HepG2 (cell line): ENCODE measurements at regions not wholly inside any gene's neighbourhood (a gene's known extent, or its start where the extent isn't known, plus 50 kb on each side); places are given as distances from the start of the nearest gene placed in this dataset.

Source experiments
- ATAC-seq: fragments of 200-7000 bp; cut with Tn5 transposase; 3 replicates; pipeline ENCODE4 v1.9.1; 2020; ENCODE audit warnings: mild to moderate bottlenecking, moderate library complexity
- BruUV-seq: library from RNA; stranded (reverse); fragments of 400-500 nt; replicated peaks from 2 replicates; lab custom pipeline; 2021; lab: Mats Ljungman, UMichigan
- CTCF ChIA-PET: fragments of 300-600 bp; formaldehyde crosslinking; extraction: SDS; loops from one replicate; lab custom pipeline; 2021; ENCODE audit warnings: low total read pairs, inconsistent platforms, low intra/inter-chr PET ratio; lab: Yijun Ruan, JAX
- POLR2A ChIA-PET: fragments of 350-600 bp; sonication (Branson Sonifier 250); formaldehyde crosslinking; loops from one replicate; lab custom pipeline; 2020; ENCODE audit warnings: antibody characterized with exemption, inconsistent platforms; lab: Yijun Ruan, JAX
- DNase-seq: peaks from one replicate; pipeline ENCODE4 v3.0.0-alpha.2; 2015; ENCODE audit warnings: low spot score
- FAIRE-seq: peaks from 3 replicates; lab custom pipeline; 2011; peaks lifted over from hg19 to GRCh38; lab: Jason Lieb, UNC
- H2AFZ ChIP-seq: one replicate; pipeline ENCODE4 v1.6.1; 2011; ENCODE audit warnings: low read length, inconsistent platforms
- H3K27ac ChIP-seq: fragments of 300-600 bp; 3 replicates; pipeline ENCODE4 v1.8.0; 2011; ENCODE audit warnings: mixed run types, mild to moderate bottlenecking, mixed read lengths, low read length, inconsistent platforms; ENCODE audit not compliant: insufficient read depth; ENCODE audit errors: extremely low read length
- H3K27me3 ChIP-seq, 2 experiments: fragments of 200-600 bp in 1 of 2; 2 replicates in 1 of 2; 3 replicates in 1 of 2; pipeline versions ENCODE4 v1.6.0 to v1.8.0; 2011; ENCODE audit warnings: low read length in 2 of 2, mild to moderate bottlenecking in 2 of 2, moderate library complexity in 2 of 2, inconsistent platforms in 1 of 2; ENCODE audit not compliant: insufficient read depth in 2 of 2, control insufficient read depth in 1 of 2
- H3K36me3 ChIP-seq, 2 experiments: fragments of 200-600 bp in 1 of 2; replicated peaks in 1 of 2; 2 replicates in 1 of 2; 3 replicates in 1 of 2; pipeline versions ENCODE4 v1.5.1 to v1.8.0; 2011; ENCODE audit warnings: low read length in 2 of 2, inconsistent platforms in 1 of 2; ENCODE audit not compliant: insufficient read depth in 2 of 2, control insufficient read depth in 1 of 2
- H3K4me1 ChIP-seq: 2 replicates; pipeline ENCODE4 v1.5.1; 2012; ENCODE audit warnings: low read length, inconsistent platforms; ENCODE audit not compliant: insufficient read depth
- H3K4me2 ChIP-seq: 2 replicates; pipeline ENCODE4 v1.6.0; 2011; ENCODE audit warnings: low read depth, low read length, inconsistent platforms
- H3K4me3 ChIP-seq, 3 experiments: fragments of 200-600 bp in 1 of 3; sonication (generic), shearing (Covaris generic) in 1 of 3; replicated peaks in 1 of 3; 2 replicates each; pipeline ENCODE4 v1.5.1; 2011 to 2016; ENCODE audit warnings: low read length in 3 of 3, inconsistent platforms in 2 of 3, low read depth in 2 of 3, mild to moderate bottlenecking in 2 of 3, control low read depth in 1 of 3, mixed read lengths in 1 of 3; ENCODE audit not compliant: insufficient read depth in 1 of 3
- H3K79me2 ChIP-seq: one replicate; pipeline ENCODE4 v1.6.1; 2011; ENCODE audit warnings: low read length, inconsistent platforms; ENCODE audit not compliant: insufficient read depth
- H3K9ac ChIP-seq: 2 replicates; pipeline ENCODE4 v1.6.0; 2011; ENCODE audit warnings: mild to moderate bottlenecking, low read depth, low read length, inconsistent platforms; ENCODE audit not compliant: insufficient read depth
- H3K9me3 ChIP-seq: 2 replicates; pipeline ENCODE4 v1.5.1; 2012; ENCODE audit warnings: mild to moderate bottlenecking, low read length
- H4K20me1 ChIP-seq: 2 replicates; pipeline ENCODE4 v1.6.0; 2011; ENCODE audit warnings: inconsistent platforms, mild to moderate bottlenecking, low read length, moderate library complexity; ENCODE audit not compliant: insufficient read depth
- DR1 ChIP-seq: sonication (generic); formaldehyde crosslinking; IDR thresholded peaks from 2 replicates; pipeline ENCODE4 v1.8.0; 2021; ENCODE audit warnings: mild to moderate bottlenecking, missing genetic modification reagents, inconsistent platforms
- GPN1 ChIP-seq: sonication (generic); formaldehyde crosslinking; IDR thresholded peaks from 2 replicates; pipeline ENCODE4 v1.5.1; 2020; ENCODE audit warnings: missing genetic modification reagents, borderline replicate concordance
- NFKB2 ChIP-seq: sonication (generic); formaldehyde crosslinking; IDR thresholded peaks from 2 replicates; pipeline ENCODE4 v1.4.0; 2020; ENCODE audit warnings: missing genetic modification reagents, borderline replicate concordance
- NFRKB ChIP-seq: fragments of 450-650 bp; IDR thresholded peaks from 2 replicates; pipeline ENCODE4 v1.6.1; 2017
- NR3C1 ChIP-seq: sonication (generic); formaldehyde crosslinking; IDR thresholded peaks from 2 replicates; pipeline ENCODE4 v1.4.0; 2020; ENCODE audit warnings: missing genetic modification reagents
- POLR2G ChIP-seq: fragments of 200-400 bp; formaldehyde crosslinking; IDR thresholded peaks from 2 replicates; pipeline ENCODE4 v1.6.1; 2018; ENCODE audit warnings: mild to moderate bottlenecking, low read depth, low read length, moderate library complexity
- RELA ChIP-seq: sonication (generic); formaldehyde crosslinking; IDR thresholded peaks from 2 replicates; pipeline ENCODE4 v1.4.0; 2020; ENCODE audit warnings: missing genetic modification reagents
- RFX3 ChIP-seq: IDR thresholded peaks from 2 replicates; pipeline ENCODE4 v1.6.1; 2016; ENCODE audit warnings: missing biosample characterization, missing genetic modification reagents
- ZNF431 ChIP-seq: sonication (generic); formaldehyde crosslinking; IDR thresholded peaks from 2 replicates; pipeline ENCODE4 v1.9.0; 2022; ENCODE audit warnings: missing genetic modification reagents, low read depth, mild to moderate bottlenecking, borderline replicate concordance
- ZNF468 ChIP-seq: sonication (generic); formaldehyde crosslinking; IDR thresholded peaks from 2 replicates; pipeline ENCODE4 v1.8.0; 2022; ENCODE audit warnings: mild to moderate bottlenecking, moderate library complexity, missing genetic modification reagents
- ZNF503 ChIP-seq: sonication (generic); formaldehyde crosslinking; IDR thresholded peaks from 2 replicates; pipeline ENCODE4 v1.4.0; 2020; ENCODE audit warnings: missing genetic modification reagents
- ZNF850 ChIP-seq: sonication (generic); formaldehyde crosslinking; conservative IDR thresholded peaks from 2 replicates; pipeline ENCODE4 v1.9.0; 2021; ENCODE audit warnings: mild to moderate bottlenecking, missing genetic modification reagents
- WGBS: methylation state at CpG from one replicate; pipeline ENCODE4 v1.1.6; 2017; ENCODE audit warnings: low lambda C conversion rate; 5-methylcytosine and 5-hydroxymethylcytosine counted together
- in situ Hi-C: cut with HindIII; loops from 2 replicates; pipeline ENCODE4 v1.10.0; 2017; ENCODE audit warnings: low pct_unique_long_range_greater_than_20kb; ENCODE audit not compliant: extremely low pct_ligation_motif_present
- intact Hi-C: fragments of 100-400 bp; cut with micrococcal nuclease; formaldehyde crosslinking; loops from one replicate; pipeline ENCODE4 v1.10.0; 2022; ENCODE audit not compliant: unreplicated experiment
- TF ChIP-seq, protein P1 (sequence below): sonication (generic); formaldehyde crosslinking; IDR thresholded peaks from 2 replicates; pipeline ENCODE4 v1.5.1; 2020; ENCODE audit warnings: mild to moderate bottlenecking, missing genetic modification reagents, borderline replicate concordance
- TF ChIP-seq, protein P2 (sequence below): sonication (generic); formaldehyde crosslinking; IDR thresholded peaks from 2 replicates; pipeline ENCODE4 v1.9.0; 2021; ENCODE audit warnings: missing genetic modification reagents, mild to moderate bottlenecking, borderline replicate concordance

DNA sequence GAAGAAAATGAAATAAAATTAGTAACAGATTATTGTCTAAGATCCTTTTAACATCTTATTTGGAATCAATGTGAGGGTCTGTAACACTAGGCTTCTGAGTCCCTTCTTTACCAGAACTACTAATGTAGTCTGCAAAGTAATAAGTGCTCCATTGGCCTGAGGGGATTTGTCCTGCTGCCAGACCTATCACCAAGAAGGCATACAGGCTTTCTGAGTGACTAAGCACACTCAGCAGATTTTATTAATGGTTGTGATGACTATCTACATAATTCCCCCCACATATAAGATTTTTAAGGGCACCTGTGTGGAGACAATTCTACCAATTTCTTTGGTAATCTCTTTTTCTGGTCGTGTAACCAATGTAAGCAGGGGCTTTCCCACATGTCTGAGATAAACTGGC is 365.0 kb upstream of the FAT3 start (continued):
- TF ChIP-seq, protein P1, sequence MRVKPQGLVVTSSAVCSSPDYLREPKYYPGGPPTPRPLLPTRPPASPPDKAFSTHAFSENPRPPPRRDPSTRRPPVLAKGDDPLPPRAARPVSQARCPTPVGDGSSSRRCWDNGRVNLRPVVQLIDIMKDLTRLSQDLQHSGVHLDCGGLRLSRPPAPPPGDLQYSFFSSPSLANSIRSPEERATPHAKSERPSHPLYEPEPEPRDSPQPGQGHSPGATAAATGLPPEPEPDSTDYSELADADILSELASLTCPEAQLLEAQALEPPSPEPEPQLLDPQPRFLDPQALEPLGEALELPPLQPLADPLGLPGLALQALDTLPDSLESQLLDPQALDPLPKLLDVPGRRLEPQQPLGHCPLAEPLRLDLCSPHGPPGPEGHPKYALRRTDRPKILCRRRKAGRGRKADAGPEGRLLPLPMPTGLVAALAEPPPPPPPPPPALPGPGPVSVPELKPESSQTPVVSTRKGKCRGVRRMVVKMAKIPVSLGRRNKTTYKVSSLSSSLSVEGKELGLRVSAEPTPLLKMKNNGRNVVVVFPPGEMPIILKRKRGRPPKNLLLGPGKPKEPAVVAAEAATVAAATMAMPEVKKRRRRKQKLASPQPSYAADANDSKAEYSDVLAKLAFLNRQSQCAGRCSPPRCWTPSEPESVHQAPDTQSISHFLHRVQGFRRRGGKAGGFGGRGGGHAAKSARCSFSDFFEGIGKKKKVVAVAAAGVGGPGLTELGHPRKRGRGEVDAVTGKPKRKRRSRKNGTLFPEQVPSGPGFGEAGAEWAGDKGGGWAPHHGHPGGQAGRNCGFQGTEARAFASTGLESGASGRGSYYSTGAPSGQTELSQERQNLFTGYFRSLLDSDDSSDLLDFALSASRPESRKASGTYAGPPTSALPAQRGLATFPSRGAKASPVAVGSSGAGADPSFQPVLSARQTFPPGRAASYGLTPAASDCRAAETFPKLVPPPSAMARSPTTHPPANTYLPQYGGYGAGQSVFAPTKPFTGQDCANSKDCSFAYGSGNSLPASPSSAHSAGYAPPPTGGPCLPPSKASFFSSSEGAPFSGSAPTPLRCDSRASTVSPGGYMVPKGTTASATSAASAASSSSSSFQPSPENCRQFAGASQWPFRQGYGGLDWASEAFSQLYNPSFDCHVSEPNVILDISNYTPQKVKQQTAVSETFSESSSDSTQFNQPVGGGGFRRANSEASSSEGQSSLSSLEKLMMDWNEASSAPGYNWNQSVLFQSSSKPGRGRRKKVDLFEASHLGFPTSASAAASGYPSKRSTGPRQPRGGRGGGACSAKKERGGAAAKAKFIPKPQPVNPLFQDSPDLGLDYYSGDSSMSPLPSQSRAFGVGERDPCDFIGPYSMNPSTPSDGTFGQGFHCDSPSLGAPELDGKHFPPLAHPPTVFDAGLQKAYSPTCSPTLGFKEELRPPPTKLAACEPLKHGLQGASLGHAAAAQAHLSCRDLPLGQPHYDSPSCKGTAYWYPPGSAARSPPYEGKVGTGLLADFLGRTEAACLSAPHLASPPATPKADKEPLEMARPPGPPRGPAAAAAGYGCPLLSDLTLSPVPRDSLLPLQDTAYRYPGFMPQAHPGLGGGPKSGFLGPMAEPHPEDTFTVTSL (CRISPR knock-in tag), result no peak
- TF ChIP-seq ZNF431 (CRISPR knock-in tag) (no peak), ZNF850 (no peak)
- TF ChIP-seq, all 625 proteins: peak for 0

- CTCF ChIA-PET, result no interaction called here
- H3K27ac ChIP-seq, result no peak overlapping the region
- in situ Hi-C loops, result no loop called here
Measured at GRCh38 chr11:91857179-91857578, 367.4 kb upstream of the FAT3 start.

More at GRCh38 chr11:91857179-91857578, 367.4 kb upstream of the FAT3 start:
- no peak for FAIRE-seq
- Histone ChIP-seq H3K4me1 (no peaks in the 10 kb centered on the region), H3K4me2 (no peak overlapping the region), H3K36me3 (no peaks in the 10 kb centered on the region), H4K20me1 (no peaks in the 10 kb centered on the region), H3K79me2 (no peaks in the 10 kb centered on the region), H3K9me3 (peaks cover 18% of the 10 kb centered on the region), H3K27me3 (no peaks in the 10 kb centered on the region), H2AFZ (no peak overlapping the region), H3K4me3 (no peak overlapping the region), H3K9ac (no peak overlapping the region)
- no peak for ATAC-seq
- DNase-seq, result no peak
- intact Hi-C loops, result no loop called here
- POLR2A ChIA-PET, result no interaction called here
- 0% methylated on average over 1 of the region's 1 CpG for WGBS
- TF ChIP-seq DR1 (CRISPR knock-in tag) (no peak), POLR2G (no peak), ZNF503 (CRISPR knock-in tag) (no peak), NFRKB (no peak), RELA (CRISPR knock-in tag) (no peak), NFKB2 (no peak), GPN1 (CRISPR knock-in tag) (no peak), NR3C1 (CRISPR knock-in tag) (no peak), RFX3 (CRISPR knock-in tag) (no peak), ZNF468 (CRISPR knock-in tag) (no peak)
- TF ChIP-seq, protein P2, sequence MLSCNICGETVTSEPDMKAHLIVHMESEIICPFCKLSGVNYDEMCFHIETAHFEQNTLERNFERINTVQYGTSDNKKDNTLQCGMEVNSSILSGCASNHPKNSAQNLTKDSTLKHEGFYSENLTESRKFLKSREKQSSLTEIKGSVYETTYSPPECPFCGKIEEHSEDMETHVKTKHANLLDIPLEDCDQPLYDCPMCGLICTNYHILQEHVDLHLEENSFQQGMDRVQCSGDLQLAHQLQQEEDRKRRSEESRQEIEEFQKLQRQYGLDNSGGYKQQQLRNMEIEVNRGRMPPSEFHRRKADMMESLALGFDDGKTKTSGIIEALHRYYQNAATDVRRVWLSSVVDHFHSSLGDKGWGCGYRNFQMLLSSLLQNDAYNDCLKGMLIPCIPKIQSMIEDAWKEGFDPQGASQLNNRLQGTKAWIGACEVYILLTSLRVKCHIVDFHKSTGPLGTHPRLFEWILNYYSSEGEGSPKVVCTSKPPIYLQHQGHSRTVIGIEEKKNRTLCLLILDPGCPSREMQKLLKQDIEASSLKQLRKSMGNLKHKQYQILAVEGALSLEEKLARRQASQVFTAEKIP (CRISPR knock-in tag), result no peak
- no TSS peak for BruUV-seq
